ENCODE measurements at regions not wholly inside any gene's neighbourhood (a gene's known extent, or its start where the extent isn't known, plus 50 kb on each side); places are given as distances from the start of the nearest gene placed in this dataset.
"Not testable (repeated sequence)": the region's sequence is repeated elsewhere in the genome, so short reads cannot be mapped to it uniquely, and the experiment has no call there.

- not testable (repeated sequence) for DNase-seq (ENCODE audit: low read depth)
These were observed 604.2 kb upstream of the SEMA3D start for GRCh38 chr7:85791098-85791497.

- DNase-seq (ENCODE audit: low read depth): no peak
These were observed 594.8 kb upstream of the SEMA3D start for GRCh38 chr7:85781606-85782005.

DNA sequence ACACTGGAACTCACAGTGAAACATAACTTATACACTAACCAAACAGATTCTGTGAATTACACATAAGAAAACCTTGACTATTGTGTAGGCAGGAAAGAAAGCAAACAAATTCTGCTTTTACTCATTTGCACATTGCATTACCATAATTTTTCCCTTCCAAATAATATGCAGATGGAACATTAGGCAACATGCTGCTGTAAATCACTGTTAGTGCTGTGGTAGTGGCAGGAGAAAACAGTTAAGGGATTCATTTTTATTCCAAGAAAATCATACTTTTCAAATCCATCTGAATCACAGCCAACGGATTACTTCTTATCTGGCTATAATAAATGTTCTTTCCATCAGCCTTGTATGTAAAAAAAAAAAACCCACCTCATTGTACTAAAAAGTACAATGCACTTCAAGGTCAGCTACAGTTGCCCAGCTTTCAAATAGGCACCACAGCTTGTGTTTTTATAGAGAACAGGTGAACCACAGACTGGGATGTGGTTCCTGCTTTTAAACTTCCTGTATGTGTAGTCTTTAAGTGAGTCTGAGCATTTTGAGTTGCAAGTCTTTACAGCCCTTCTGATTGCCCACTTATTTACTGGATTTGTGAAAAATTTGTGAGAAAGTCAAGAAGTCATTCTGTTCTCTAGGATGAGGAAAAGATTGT is 590.0 kb upstream of the SEMA3D start:
- no peak for DNase-seq (ENCODE audit: low read depth)

GRCh38 chr7:85775431-85775830 is 588.6 kb upstream of the SEMA3D start:
- no peak for DNase-seq (ENCODE audit: low read depth)

DNA sequence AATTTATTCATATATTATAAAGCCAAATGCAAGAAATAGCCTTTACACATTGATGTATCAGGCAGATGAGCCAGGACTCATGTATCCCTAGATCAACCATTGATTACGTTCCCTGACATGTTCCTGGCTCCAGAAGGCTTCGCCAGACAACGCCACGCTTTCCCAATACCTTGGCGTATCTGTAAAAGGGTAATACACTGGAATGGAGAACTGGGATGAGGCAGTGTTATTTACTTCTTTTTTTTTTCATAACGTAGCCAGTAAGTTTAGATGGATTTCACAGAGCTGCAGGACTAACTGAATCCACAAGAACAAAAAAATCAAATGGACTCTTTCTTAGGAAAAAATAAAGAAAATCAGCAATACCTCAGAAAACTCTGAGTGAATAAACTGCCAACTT is 588.1 kb upstream of the SEMA3D start:
- no peak for DNase-seq (ENCODE audit: low read depth)

DNA sequence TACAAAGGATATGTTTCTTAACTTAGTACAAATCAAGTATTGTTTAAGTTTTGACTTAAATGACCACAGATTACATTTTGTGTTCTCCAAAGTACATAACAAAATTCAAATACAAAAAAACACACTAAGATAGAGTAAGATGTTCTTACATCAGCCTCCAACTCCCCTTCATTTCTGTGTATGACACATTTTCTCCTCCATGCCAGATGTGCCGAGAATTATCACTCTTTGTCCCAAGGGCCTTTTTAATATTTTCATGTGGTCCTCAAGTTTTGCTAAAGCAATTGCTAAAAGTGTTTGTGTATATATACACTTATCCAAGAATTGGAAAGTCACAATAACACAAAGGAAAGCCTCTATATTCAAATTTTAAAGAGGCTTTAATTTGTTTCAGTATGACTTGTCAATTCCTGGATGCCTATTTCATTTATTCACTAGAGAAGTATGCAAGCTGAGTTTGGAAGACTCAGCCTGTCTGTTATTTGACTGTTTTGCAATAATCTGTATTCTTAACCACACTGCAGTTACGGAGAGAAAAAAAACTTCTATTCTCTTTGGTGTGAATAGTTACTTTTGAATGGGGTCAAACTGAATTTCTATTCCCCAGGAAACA is 586.4 kb upstream of the SEMA3D start:
- no peak for DNase-seq (ENCODE audit: low read depth)

GRCh38 chr7:85771516-85771915 is 584.7 kb upstream of the SEMA3D start:
- DNase-seq (ENCODE audit: low read depth): no peak

DNA sequence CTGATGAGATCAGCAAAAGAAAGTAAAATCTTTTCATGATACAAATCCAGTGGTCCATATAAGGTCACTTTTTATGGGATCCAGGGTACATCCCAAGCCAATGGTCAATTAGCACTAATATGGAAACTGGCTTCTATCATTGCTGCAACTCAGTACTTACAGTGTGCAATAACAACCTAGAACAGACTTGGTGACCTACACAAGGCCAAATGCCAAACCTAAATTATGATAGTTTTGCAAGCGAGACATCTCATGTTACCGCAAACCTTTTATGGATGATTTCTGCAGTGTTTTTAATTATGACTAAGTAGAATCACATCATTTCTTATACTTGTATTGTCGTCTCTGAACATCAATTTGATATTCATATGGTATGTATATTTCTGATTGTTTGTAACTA is 583.5 kb upstream of the SEMA3D start:
- no peak for DNase-seq (ENCODE audit: low read depth)

- DNase-seq (ENCODE audit: low read depth): no peak
These were observed 578.9 kb upstream of the SEMA3D start for GRCh38 chr7:85765698-85766298.

DNA sequence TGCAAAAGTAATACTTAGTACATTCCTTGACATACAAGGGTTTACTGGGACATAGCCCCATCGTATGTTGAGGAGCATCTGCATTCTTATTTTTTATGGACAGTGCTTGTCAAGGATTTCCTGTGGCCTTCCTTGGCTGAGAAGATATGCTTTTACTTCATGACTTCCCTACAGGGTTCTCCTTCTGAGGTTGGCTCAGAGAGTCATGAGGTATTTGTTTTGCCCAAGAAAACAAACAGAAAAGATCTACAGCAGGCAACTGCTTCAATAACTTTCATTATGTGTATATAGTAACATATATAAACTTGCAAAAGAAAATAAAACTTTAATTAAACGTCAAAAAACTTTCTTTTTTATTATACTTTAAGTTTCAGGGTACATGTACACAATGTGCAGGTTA is 577.2 kb upstream of the SEMA3D start:
- no peak for DNase-seq (ENCODE audit: low read depth)

- no peak for DNase-seq (ENCODE audit: low read depth)
These were observed 570.5 kb upstream of the SEMA3D start for GRCh38 chr7:85757348-85757747.

DNA sequence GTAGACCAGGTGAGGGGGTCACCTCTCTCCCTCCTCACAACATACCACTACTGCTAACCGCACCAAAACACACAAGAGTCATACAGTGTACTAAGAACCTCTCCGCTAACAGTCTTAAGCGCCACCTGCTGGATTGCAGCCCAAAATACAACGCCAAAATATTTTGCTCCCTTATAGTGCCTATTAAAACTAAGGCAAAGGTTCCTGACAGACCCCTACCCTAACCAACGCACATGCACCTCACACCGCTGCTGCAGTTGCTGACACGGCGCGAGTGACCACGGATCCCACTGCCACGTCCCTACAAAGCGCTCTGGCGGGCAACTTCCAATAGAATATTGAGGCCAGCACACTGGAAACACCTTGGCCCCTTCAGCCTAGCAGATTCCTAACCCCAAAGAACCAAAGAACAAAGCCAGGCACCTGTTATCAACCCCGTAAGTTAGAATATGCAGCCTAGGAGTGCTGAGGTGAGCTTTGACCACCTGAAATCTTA is 563.6 kb upstream of the SEMA3D start:
- DNase-seq (ENCODE audit: low read depth): peak; percentile 5

DNA sequence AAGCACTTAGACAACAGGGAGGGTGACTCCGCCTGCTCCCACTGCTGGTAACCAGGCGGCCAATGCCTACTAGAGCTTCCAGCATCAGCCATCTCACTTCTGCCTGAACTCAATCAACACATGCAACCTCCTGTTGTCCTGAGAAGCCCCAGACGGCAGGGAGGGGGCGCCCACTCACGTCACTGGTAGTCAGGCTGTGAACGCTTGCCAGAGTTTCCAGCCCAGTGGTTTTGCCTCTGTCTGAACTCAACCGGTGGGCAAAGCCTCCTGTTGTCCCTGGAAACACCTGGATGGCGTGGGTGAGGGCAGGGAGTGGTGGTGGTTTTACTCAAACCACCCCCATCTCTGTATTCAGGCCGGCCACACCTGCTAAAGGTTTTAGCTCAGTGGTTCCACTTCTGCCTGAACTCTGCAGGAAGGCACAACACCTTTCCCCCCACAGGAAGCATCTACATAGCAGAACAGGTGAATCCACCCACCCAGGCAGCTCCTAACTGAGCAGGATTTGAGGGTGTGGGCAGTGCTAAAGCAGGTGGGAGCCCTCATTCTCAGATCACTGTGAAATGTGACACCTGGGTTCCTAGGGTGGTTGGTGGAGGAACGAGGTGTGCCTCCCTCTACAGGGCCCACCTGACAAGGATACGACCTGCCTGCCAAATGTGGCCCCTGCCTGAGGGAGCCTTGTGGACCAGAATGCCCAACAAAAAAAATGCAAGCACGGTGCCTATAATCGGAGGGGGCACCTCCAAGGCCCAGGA is 563.0 kb upstream of the SEMA3D start:
- DNase-seq (ENCODE audit: low read depth): no peak

GRCh38 chr7:85748861-85749260 is 562.0 kb upstream of the SEMA3D start:
- DNase-seq (ENCODE audit: low read depth): no peak

DNA sequence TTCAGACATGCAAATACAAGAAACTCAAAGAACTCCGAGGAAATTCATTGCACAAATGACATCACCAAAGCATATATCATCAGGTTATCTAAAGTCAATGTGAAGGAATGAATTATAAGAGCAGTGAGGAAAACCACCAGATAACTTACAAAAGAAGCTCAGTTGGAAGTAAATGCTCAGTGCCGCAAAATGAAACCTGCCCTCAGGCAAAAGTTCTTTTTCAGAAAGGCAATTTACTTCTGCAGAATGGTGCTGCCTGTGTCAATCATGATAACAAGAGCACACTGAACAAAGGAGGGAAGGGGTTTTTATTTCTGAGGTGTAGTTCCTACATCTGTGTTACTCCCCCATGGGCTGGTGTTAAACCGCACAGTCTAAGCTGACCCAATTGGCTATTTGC is 550.6 kb upstream of the SEMA3D start:
- no peak for DNase-seq (ENCODE audit: low read depth)

DNA sequence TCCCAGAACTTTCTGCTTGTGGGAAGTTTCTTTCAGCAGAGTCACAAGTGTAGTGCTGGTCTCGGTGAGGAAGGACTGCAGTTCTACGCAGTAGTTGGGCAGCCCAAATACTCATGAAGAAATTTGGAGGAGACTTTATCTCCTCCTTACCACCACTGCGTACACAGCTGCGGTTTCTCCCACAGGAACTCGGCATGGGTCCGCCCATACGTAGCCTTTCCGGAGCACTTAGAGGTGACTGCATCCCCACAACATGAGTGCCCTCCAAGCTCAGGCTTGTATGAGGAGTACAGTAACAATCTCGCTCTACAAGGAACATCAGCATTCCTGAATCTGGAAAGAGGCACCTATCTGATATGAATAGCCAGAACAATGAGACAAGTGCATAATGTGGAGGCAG is 549.2 kb upstream of the SEMA3D start:
- DNase-seq (ENCODE audit: low read depth): peak; percentile 21

GRCh38 chr7:85734823-85735222 is 548.0 kb upstream of the SEMA3D start:
- DNase-seq (ENCODE audit: low read depth): no peak

- DNase-seq (ENCODE audit: low read depth): no peak
These were observed 546.5 kb upstream of the SEMA3D start for GRCh38 chr7:85733169-85733915.

DNA sequence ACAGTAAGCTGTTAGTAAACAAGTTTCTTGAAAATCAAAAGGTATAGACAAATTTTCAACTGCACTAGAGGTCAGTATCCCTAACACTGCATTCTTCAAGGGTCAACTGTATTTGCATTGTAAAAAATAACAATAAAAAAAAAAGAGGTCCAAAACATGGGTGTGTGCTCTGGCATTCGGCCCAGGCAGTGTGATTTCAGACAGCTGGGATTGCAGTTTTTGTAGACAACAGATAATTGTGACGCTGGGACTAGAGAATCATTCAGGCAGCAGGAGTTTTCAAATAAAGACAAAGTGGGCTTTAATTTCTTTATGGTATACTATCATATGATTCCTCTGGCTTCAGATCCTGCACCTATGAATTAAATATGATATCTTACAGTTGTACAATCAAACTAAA is 543.2 kb upstream of the SEMA3D start:
- no peak for DNase-seq (ENCODE audit: low read depth)

- DNase-seq (ENCODE audit: low read depth): no peak
These were observed 538.2 kb upstream of the SEMA3D start for GRCh38 chr7:85725026-85725425.

DNA sequence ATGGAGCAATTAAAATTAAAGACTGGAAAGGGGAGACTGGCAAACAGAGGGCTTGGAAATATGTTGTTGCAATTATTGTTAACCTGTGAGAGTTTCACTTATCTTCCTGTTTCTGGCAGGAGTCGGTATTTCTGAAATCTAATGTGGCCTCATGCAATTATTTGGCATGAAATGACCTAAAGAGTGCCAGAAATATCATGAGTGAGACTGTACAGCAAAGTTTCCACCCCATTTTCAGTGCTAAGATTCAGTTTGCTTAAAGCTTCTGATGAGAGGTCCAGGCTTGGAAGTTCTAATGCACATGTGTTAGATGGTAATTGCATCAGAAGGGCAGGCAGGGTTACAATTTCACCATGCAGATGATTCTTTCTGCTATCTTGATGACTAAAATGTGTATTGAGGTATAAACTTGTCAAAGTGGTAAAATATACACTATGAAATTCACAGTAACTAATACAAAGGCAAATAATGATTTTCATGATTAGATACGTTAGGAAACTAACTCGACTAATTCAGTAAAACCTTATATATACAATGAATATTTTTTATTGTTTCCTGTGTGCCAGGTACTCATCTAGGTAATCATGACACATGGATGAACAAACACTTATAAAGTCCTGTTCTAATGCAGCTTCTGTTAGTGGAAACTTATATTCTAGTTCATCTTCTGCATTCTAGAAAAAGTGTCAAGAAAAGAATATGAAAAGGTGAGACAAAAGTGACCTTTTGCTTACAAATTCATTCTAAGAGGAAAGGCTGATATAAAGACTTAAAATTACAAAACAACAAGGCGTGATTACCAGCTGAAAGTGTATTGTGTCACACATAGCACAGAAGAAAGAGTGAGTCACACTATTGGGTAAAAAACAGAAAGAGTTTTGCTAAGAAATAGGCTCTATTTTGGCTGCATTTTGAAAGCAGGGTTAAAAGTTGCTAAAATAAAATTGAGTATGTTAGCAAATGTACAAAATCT is 533.4 kb upstream of the SEMA3D start:
- DNase-seq (ENCODE audit: low read depth): no peak
